LNCAP (cell line): ENCODE measurements at regions not wholly inside any gene's neighbourhood (a gene's known extent, or its start where the extent isn't known, plus 50 kb on each side); places are given as distances from the start of the nearest gene placed in this dataset.

Experiments used
- CTCF ChIP-seq: fragments of 450-650 bp; IDR thresholded peaks from 2 replicates; pipeline ENCODE4 v1.5.1; 2017; ENCODE audit warnings: mild to moderate bottlenecking

DNA sequence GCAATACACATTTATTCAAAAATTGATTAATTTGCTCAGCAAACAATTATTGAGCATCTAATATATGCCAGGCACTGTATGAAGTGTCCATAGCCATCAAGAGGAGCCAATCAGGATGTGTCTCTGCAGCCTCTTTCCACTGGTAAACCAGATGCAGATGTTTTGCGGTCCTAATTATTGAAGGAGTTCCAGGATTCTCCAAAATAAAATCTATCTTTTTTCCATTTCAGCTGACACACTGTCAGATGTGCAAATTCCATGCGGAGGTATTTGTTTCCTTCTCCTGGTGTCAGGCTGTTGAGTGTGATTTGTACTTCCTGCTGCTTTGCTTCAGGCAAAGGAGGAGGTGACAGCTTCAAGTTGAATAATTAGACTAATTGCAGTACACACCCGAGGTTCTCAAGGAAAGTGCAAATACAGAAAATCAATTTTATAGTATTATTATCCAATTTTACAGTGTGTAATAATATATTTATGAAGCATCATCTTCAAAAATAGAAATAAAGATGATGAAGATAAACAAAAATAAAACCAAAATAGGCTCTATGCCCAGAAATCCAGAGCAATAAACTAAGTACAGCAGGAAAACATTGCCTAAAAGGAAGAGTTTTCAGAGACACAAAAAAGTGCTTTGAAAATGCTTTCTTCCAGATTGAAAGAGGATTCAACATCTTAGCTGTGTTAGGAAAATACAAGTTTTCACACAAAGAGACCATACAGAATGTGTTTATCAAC is 1352.9 kb upstream of the CHAC2 start:
- no peak for TF ChIP-seq CTCF

GRCh38 chr2:52405980-52406379 is 1361.6 kb upstream of the CHAC2 start:
- no peak for TF ChIP-seq CTCF

- TF ChIP-seq CTCF = no peak
Observed at GRCh38 chr2:52404866-52405265, 1362.7 kb upstream of the CHAC2 start.

GRCh38 chr2:52404046-52404445 is 1363.6 kb upstream of the CHAC2 start:
- TF ChIP-seq CTCF = no peak

DNA sequence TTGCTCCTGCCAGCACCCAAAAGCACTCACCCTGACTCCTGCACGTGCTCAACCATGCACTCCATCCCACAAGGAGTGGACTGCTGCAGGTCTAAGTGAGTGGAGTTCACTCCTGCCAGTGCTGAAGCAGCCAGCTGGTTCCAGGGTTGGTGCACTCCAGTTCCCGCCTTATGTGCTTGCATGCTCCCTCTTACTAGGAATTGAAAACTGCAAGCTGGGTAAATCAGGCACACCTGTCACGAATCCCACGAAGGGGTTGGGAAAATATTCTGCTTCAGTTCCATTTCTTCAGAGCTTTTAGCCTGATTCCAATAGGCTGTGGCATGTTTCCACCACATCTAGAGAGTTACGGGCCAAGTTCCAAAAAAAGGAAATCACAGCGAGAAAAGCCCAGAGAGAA is 1365.5 kb upstream of the CHAC2 start:
- TF ChIP-seq CTCF = no peak

GRCh38 chr2:52396836-52397235 is 1364.9 kb upstream of the NRXN1 start:
- no peak for TF ChIP-seq CTCF

DNA sequence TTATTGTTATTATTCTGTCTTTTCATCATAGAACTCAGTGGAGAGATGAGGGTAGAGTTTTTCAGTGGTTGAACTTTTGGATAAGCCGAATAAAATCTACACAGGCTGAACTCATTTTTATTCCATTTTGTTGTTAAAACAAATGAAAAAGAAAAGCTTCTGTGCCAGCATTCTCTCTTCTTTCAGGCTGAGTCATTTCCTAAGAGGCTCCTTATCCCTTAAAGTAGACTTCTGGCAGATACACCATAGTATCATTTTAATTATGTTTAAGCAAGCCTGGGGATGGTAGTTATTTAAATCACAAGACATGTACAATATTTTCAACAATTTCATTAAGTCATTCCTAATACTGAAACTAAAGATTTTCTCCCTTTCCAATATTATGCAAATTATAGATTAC is 1364.0 kb upstream of the NRXN1 start:
- no peak for TF ChIP-seq CTCF

GRCh38 chr2:52391621-52392020 is 1359.7 kb upstream of the NRXN1 start:
- TF ChIP-seq CTCF = no peak
